ENCODE measurements at regions not wholly inside any gene's neighbourhood (a gene's known extent, or its start where the extent isn't known, plus 50 kb on each side); places are given as distances from the start of the nearest gene placed in this dataset.

- no peak for DNase-seq
- TF ChIP-seq EP300 (IDR thresholded peaks at IDR 0.05) (no peak), POLR2AphosphoS5 (IDR thresholded peaks at IDR 0.05) (no peak), CTCF (IDR thresholded peaks at IDR 0.05) (no peak), POLR2A (IDR thresholded peaks at IDR 0.05) (no peak)
- intact Hi-C loops (cut with DNase I) = no loop called here
These were observed 328.0 kb upstream of the SOX2 start for GRCh38 chr3:181383760-181384159.

GRCh38 chr3:181383201-181383600 is 328.5 kb upstream of the SOX2 start:
- 89 to 93% methylated on average over 7 of the region's 7 CpGs for WGBS, 2 donors
- Histone ChIP-seq H3K27me3 (no peaks in the 10 kb centered on the region), H3K27ac (no peak overlapping the region), H3K4me3 (no peak overlapping the region), H3K9me3 (peaks cover 0 to under 1% (median 0%) of the 10 kb centered on the region in 4 donors), H3K4me1 (no peaks in the 10 kb centered on the region), H3K36me3 (no peaks in the 10 kb centered on the region)
- TF ChIP-seq POLR2A (IDR thresholded peaks at IDR 0.05) = no peak
- TF ChIP-seq CTCF (IDR thresholded peaks at IDR 0.05) = no peak
- TF ChIP-seq EP300 (IDR thresholded peaks at IDR 0.05) = no peak
- no peak for TF ChIP-seq POLR2AphosphoS5 (IDR thresholded peaks at IDR 0.05)
- intact Hi-C loops (cut with DNase I) = no loop called here
- DNase-seq = no peak

More at GRCh38 chr3:181383760-181384159, 328.0 kb upstream of the SOX2 start:
- Histone ChIP-seq H3K27me3 (no peaks in the 10 kb centered on the region), H3K4me3 (no peak overlapping the region), H3K36me3 (no peaks in the 10 kb centered on the region), H3K9me3 (peaks cover 0 to 2% (median 0%) of the 10 kb centered on the region in 4 donors), H3K27ac (no peak overlapping the region), H3K4me1 (no peaks in the 10 kb centered on the region)

GRCh38 chr3:181382656-181383055 is 329.1 kb upstream of the SOX2 start:
- H3K27me3 ChIP-seq = no peaks in the 10 kb centered on the region

GRCh38 chr3:181379278-181379677 is 332.4 kb upstream of the SOX2 start:
- Histone ChIP-seq H3K36me3 (no peaks in the 10 kb centered on the region), H3K4me3 (no peak overlapping the region), H3K9me3 (no peaks in the 10 kb centered on the region), H3K27ac (no peak overlapping the region), H3K4me1 (no peaks in the 10 kb centered on the region), H3K27me3 (no peaks in the 10 kb centered on the region)
- WGBS, 2 donors = 78 to 89% methylated on average over 5 of the region's 5 CpGs
- DNase-seq = no peak
- intact Hi-C loops (cut with DNase I) = no loop called here
- no peak for TF ChIP-seq POLR2AphosphoS5 (IDR thresholded peaks at IDR 0.05)
- no peak for TF ChIP-seq POLR2A (IDR thresholded peaks at IDR 0.05)
- no peak for TF ChIP-seq EP300 (IDR thresholded peaks at IDR 0.05)
- TF ChIP-seq CTCF (IDR thresholded peaks at IDR 0.05) = no peak

More at GRCh38 chr3:181382656-181383055, 329.1 kb upstream of the SOX2 start:
- Histone ChIP-seq H3K4me3 (no peak overlapping the region), H3K27ac (no peak overlapping the region), H3K9me3 (no peaks in the 10 kb centered on the region), H3K36me3 (no peaks in the 10 kb centered on the region), H3K4me1 (no peaks in the 10 kb centered on the region)
- DNase-seq = no peak
- no peak for TF ChIP-seq EP300 (IDR thresholded peaks at IDR 0.05)
- TF ChIP-seq POLR2A (IDR thresholded peaks at IDR 0.05) = no peak
- TF ChIP-seq CTCF (IDR thresholded peaks at IDR 0.05) = no peak
- no peak for TF ChIP-seq POLR2AphosphoS5 (IDR thresholded peaks at IDR 0.05)
- intact Hi-C loops (cut with DNase I) = no loop called here
- 58 to 86% methylated on average over 3 of the region's 3 CpGs for WGBS, 2 donors

- DNase-seq = no peak
- no peaks in the 10 kb centered on the region for H3K36me3 ChIP-seq
- no peak overlapping the region for H3K27ac ChIP-seq
- H3K27me3 ChIP-seq = no peaks in the 10 kb centered on the region
- TF ChIP-seq POLR2AphosphoS5 (IDR thresholded peaks at IDR 0.05) = no peak
- TF ChIP-seq CTCF (IDR thresholded peaks at IDR 0.05) = no peak
- TF ChIP-seq EP300 (IDR thresholded peaks at IDR 0.05) = no peak
- no peak for TF ChIP-seq POLR2A (IDR thresholded peaks at IDR 0.05)
- no peaks in the 10 kb centered on the region for H3K4me1 ChIP-seq
- H3K9me3 ChIP-seq = no peaks in the 10 kb centered on the region
- no peak overlapping the region for H3K4me3 ChIP-seq
- intact Hi-C loops (cut with DNase I) = no loop called here
- 10 to 36% methylated on average over 3 of the region's 3 CpGs for WGBS, 2 donors
These were observed 342.1 kb upstream of the SOX2 start for GRCh38 chr3:181369637-181370036.
